ENCODE measurements at regions not wholly inside any gene's neighbourhood (a gene's known extent, or its start where the extent isn't known, plus 50 kb on each side); places are given as distances from the start of the nearest gene placed in this dataset.

DNA sequence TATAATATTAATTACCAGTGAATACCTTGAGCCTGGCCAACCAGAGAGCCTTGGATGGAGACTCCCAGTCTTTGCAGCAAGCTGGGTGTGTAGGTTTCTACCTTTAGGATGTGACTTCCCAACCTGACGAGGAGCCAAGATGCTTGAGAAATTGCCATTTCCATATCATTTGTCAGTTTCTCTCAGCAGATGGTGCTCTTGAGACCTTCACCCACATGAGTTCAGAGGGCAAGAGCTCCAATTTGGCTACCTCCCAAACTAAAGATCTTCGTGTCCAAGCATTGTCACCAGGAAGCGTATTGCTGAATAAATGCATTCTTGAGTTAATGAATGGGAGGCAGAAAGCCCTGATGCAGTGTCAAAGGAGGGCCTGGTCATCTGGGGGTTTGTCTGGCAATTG lies 106.4 kb upstream of the TBX5 start:
- TF ChIP-seq CTCF (IDR thresholded peaks at IDR 0.05; ENCODE audit: insufficient read depth, low read depth, low read length): no peak
- DNase-seq (ENCODE audit: low read depth): no peak
- no peak overlapping the region for H3K4me3 ChIP-seq (ENCODE audit: low read depth, low read length)

GRCh38 chr12:114508529-114509129 lies 102.7 kb upstream of the TBX5 start:
- DNase-seq (ENCODE audit: low read depth): peak; percentile 76
- H3K4me3 ChIP-seq (ENCODE audit: low read depth, low read length): no peak overlapping the region
- peak; percentile 79 for TF ChIP-seq CTCF (IDR thresholded peaks at IDR 0.05; ENCODE audit: insufficient read depth, low read depth, low read length)

DNA sequence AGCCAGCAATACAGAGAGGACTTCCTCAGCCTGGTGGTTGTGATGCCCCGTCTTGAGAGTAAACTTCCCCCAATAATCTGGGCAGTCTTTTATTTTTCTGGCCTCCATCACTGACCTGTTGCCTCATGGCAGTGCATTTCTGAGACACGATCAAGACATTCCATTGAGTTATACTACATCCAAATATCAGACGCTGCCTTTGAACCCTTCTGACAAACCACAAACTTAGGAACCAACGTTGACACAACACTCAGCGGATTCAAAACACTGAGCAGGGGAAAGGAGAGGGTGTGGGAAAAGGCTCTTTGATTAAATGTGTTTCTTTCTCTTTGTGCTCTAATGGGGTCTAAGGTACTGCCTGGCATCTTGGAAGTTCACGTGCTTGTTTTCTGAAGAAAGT lies 100.7 kb upstream of the TBX5 start:
- no peak for DNase-seq (ENCODE audit: low read depth)
- no peak for TF ChIP-seq CTCF (IDR thresholded peaks at IDR 0.05; ENCODE audit: insufficient read depth, low read depth, low read length)

GRCh38 chr12:114504311-114504710 lies 98.4 kb upstream of the TBX5 start:
- no peak for TF ChIP-seq CTCF (IDR thresholded peaks at IDR 0.05; ENCODE audit: insufficient read depth, low read depth, low read length)
- no peak overlapping the region for H3K4me3 ChIP-seq (ENCODE audit: low read depth, low read length)

More for the DNA sequence above, 100.7 kb upstream of the TBX5 start:
- H3K4me3 ChIP-seq (ENCODE audit: low read depth, low read length): no peak overlapping the region

DNA sequence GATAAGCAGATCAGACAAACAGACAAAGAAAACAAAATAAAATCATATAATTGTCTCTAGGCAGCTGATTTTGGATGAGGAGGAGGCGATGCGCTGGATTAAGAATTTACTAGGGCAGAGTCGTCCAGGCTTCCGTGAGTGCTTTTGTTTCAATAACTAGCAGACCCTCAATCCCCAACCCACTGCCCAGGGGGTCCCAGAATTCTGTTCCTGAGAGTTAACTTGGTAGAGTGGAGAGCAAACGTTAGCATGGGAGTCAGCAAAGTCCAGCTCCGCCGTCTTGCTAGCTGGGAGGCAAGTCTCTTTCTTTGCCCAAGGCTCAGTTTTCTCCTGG lies 95.5 kb upstream of the TBX5 start:
- no peak overlapping the region for H3K4me3 ChIP-seq (ENCODE audit: low read depth, low read length)
- TF ChIP-seq CTCF (IDR thresholded peaks at IDR 0.05; ENCODE audit: insufficient read depth, low read depth, low read length): no peak
- DNase-seq (ENCODE audit: low read depth): no peak

More at GRCh38 chr12:114504311-114504710, 98.4 kb upstream of the TBX5 start:
- no peak for DNase-seq (ENCODE audit: low read depth)

- TF ChIP-seq CTCF (IDR thresholded peaks at IDR 0.05; ENCODE audit: insufficient read depth, low read depth, low read length): no peak
- no peak for DNase-seq (ENCODE audit: low read depth)
- H3K4me3 ChIP-seq (ENCODE audit: low read depth, low read length): no peak overlapping the region
Observed at GRCh38 chr12:114500775-114501473, 95.0 kb upstream of the TBX5 start.

DNA sequence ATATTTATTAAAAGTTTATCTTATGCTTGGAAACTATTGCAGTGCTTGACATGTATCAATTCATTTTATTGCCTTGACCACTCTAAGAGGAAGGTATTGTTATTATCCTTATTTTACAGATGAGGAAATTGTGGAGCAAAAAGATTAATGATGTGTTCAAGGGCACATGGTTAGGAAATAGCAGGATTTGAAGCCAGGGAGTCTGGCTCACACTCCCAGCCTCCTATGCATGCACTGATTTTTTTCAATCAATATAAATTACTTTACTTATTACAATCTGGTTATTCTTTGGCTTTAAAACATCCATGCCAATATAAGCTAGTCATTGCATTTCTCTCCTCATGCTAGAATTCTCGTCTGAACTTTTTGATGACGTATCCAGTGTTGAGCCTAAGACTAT lies 94.2 kb upstream of the TBX5 start:
- no peak for TF ChIP-seq CTCF (IDR thresholded peaks at IDR 0.05; ENCODE audit: insufficient read depth, low read depth, low read length)
- no peak for DNase-seq (ENCODE audit: low read depth)
- no peak overlapping the region for H3K4me3 ChIP-seq (ENCODE audit: low read depth, low read length)
